Peyer's patch (tissue), 4 donors: ENCODE measurements at regions not wholly inside any gene's neighbourhood (a gene's known extent, or its start where the extent isn't known, plus 50 kb on each side); places are given as distances from the start of the nearest gene placed in this dataset.
A peak's percentile ranks its signal among the peaks of the same experiment; 100 is the strongest.

Experiments used
- DNase-seq, 3 donors: peaks; one replicate each; pipeline ENCODE4 v3.0.0-alpha.2; 2017 to 2019
- H3K27ac ChIP-seq, 4 donors: fragments of 200-600 bp; sonication (generic); one replicate each; pipeline ENCODE4 v1.5.1; 2016 to 2019
- H3K27me3 ChIP-seq, 2 donors: fragments of 200-600 bp; sonication (generic); one replicate each; pipeline ENCODE4 v1.5.1; 2019
- H3K36me3 ChIP-seq, 3 donors: fragments of 200-600 bp; sonication (generic); one replicate each; pipeline ENCODE4 v1.5.1; 2016 to 2019
- H3K4me1 ChIP-seq, 4 donors: fragments of 200-600 bp; sonication (generic); one replicate each; pipeline ENCODE4 v1.5.1; 2016 to 2019
- H3K4me3 ChIP-seq, 4 donors: fragments of 200-600 bp; sonication (generic); 1 replicate in 3 of 4; 2 replicates in 1 of 4; pipeline ENCODE4 v1.5.1; 2016 to 2019; ENCODE audit warnings: mild to moderate bottlenecking in 1 of 4
- H3K9me3 ChIP-seq, 4 donors: fragments of 200-600 bp; sonication (generic); one replicate each; pipeline ENCODE4 v1.5.1; 2016 to 2019; ENCODE audit warnings: mild to moderate bottlenecking in 1 of 4
- POLR2A ChIP-seq, 2 donors: fragments of 450-650 bp; IDR thresholded peaks; one replicate each; pipeline ENCODE4 v1.5.1; 2017; ENCODE audit warnings: antibody characterized with exemption in 2 of 2, mild to moderate bottlenecking in 2 of 2, moderate library complexity in 2 of 2
- TF ChIP-seq, protein P1 (sequence below), 6 experiments: fragments of 450-650 bp in 4 of 6; fragments of 200-600 bp in 2 of 6; sonication (generic) in 1 of 6; IDR thresholded peaks; one replicate each; pipeline ENCODE4 v1.5.1; 2017 to 2019; ENCODE audit warnings: antibody characterized with exemption in 6 of 6, mild to moderate bottlenecking in 3 of 6, moderate library complexity in 1 of 6

DNA sequence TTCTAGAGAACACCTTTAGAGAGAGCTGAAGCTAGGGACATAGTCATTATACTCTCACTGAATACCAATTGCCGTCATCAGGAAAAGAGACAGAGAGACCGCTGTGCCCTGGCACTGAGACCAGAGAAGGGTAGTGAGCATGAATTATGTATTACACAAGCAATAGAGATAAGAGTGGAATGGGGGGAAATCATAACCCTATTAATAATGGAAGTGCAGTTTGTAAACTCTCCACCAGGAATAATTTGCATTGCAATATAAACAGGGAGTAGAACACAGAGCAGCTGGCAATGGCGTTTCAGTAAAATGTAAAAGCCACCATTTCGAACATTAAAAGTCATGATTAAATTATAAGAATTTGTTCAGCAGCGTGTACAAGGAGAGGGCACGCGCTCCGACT, 244.5 kb downstream of the MAFB start:
- H3K4me3 ChIP-seq = no peak overlapping the region
- no peaks in the 10 kb centered on the region for H3K27me3 ChIP-seq
- DNase-seq = no peak
- no peaks in the 10 kb centered on the region for H3K36me3 ChIP-seq
- no peak for TF ChIP-seq POLR2A (IDR thresholded peaks at IDR 0.05)
- TF ChIP-seq, protein P1, sequence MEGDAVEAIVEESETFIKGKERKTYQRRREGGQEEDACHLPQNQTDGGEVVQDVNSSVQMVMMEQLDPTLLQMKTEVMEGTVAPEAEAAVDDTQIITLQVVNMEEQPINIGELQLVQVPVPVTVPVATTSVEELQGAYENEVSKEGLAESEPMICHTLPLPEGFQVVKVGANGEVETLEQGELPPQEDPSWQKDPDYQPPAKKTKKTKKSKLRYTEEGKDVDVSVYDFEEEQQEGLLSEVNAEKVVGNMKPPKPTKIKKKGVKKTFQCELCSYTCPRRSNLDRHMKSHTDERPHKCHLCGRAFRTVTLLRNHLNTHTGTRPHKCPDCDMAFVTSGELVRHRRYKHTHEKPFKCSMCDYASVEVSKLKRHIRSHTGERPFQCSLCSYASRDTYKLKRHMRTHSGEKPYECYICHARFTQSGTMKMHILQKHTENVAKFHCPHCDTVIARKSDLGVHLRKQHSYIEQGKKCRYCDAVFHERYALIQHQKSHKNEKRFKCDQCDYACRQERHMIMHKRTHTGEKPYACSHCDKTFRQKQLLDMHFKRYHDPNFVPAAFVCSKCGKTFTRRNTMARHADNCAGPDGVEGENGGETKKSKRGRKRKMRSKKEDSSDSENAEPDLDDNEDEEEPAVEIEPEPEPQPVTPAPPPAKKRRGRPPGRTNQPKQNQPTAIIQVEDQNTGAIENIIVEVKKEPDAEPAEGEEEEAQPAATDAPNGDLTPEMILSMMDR (IDR thresholded peaks at IDR 0.05) = no peak
- no peaks in the 10 kb centered on the region for H3K9me3 ChIP-seq
- no peak overlapping the region for H3K27ac ChIP-seq
- H3K4me1 ChIP-seq = no peaks in the 10 kb centered on the region

DNA sequence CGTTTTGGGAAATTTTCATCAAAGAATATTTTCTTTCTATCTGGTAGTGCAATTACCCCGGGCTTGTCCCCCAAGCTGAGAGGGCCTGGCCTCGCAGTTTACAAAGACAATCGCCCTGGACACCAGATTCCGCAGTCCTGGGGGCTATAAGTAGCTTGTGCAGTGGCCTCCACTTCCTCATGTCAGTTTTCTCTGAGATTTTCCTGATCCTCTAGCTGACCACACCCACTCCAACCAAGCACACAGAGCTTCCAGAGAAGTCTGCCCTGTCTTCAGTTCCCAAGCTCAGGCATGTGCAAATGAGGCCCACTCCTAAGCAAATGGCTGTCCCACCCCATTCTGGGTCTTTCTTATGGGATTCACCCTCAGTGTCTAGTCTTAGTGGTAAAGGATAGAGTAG, 245.3 kb downstream of the MAFB start:
- Histone ChIP-seq H3K9me3 (no peaks in the 10 kb centered on the region), H3K36me3 (no peaks in the 10 kb centered on the region), H3K27ac (no peak overlapping the region), H3K4me1 (no peaks in the 10 kb centered on the region), H3K4me3 (no peak overlapping the region), H3K27me3 (no peaks in the 10 kb centered on the region)
- no peak for DNase-seq
- TF ChIP-seq POLR2A (IDR thresholded peaks at IDR 0.05) = no peak
- TF ChIP-seq, protein P1 (IDR thresholded peaks at IDR 0.05) = no peak

DNA sequence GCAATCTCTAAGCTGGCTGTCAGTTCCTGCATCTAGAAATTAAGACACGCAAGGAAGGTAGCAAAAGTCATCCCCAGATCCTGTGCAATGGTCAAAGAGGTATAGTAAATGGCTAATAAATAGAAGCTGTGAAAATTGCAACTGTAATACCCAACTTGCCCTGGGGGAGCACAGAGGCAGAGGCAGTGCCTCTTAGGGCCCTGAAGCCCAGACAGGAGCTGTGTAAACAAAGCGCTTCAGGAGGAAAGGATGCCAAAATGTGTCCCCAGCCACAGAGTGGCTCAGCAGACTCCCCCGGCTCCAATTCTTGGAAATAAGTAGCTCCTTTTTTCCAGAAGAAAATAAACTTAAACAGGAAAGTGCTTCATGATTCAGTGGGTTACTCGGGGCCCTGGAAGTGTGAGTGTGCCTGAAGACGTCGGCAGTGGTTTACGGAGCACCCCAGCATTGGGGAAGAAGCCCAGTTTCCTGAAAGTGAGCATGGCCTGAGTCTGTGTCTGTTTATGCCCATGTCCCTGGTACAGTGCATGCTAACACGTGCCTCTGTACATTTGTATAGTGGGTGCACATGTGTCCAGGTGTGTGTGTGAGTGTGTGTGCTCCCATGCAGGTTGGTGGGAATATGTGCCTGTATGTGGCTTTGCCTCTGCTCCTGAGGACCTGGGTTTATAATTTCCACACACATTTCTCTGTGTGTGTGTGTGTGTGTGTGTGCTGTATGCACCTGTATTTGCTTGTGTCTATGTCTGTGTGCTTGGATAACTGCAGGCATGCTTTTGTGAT, 246.7 kb downstream of the MAFB start:
- no peak for DNase-seq
- no peaks in the 10 kb centered on the region for H3K9me3 ChIP-seq
- no peak overlapping the region for H3K27ac ChIP-seq
- no peak overlapping the region for H3K4me3 ChIP-seq
- H3K36me3 ChIP-seq = no peaks in the 10 kb centered on the region
- no peaks in the 10 kb centered on the region for H3K27me3 ChIP-seq
- no peak for TF ChIP-seq POLR2A (IDR thresholded peaks at IDR 0.05)
- TF ChIP-seq, protein P1 (IDR thresholded peaks at IDR 0.05) = peak in 1 of 6 experiments; percentile 10
- no peaks in the 10 kb centered on the region for H3K4me1 ChIP-seq

DNA sequence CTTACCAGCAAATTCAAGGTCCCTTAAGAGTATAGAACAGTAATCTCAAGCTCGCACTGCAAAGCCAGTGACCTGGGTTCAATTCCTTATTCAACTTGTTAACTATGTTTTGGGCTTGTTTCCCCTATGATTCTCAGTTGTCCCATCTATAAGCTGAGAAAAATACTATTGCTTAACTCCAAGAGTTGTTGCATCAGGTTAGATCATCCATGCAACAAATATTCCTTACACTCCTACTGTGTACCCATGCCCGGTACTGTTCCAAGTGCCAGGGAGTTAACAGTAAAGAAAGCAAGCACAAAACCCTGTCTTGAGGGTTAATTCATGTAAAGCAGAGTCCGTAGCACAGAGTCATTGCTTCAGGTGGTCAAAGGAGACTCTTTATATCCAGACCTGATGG, 247.3 kb downstream of the MAFB start:
- H3K36me3 ChIP-seq = no peaks in the 10 kb centered on the region
- H3K27ac ChIP-seq = no peak overlapping the region
- no peak overlapping the region for H3K4me3 ChIP-seq
- TF ChIP-seq, protein P1 (IDR thresholded peaks at IDR 0.05) = no peak
- TF ChIP-seq POLR2A (IDR thresholded peaks at IDR 0.05) = no peak
- DNase-seq = no peak
- H3K9me3 ChIP-seq = no peaks in the 10 kb centered on the region
- no peaks in the 10 kb centered on the region for H3K27me3 ChIP-seq
- no peaks in the 10 kb centered on the region for H3K4me1 ChIP-seq

DNA sequence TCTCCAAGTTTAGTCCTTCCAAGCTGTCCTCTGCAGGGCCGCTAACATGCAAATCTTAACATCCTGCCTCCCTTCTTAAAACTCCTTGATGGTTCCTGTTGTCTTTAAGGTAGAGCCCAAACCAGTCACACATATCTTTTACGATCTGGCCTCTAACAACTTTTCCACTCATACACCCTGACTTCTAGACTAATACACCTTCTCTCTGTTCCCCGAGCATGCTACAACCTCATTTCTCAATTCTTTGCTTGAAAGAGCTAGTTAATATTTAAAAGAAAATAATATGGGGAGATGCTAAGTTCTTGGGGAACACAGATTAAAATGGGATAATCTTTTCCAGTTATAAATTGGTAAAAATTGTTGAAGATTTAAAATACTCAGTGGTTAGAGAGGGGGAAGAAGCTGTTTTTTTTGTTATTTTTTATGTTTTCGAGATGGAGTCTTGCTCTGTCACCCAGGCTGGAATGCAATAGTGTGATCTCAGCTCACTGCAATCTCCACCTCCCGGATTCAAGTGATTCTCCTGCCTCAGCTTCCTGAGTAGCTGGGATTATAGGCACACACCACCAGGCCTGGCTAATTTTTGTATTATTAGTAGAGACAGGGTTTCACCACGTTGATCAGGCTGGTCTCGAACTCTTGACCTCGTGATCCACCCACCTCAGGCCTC, 250.7 kb downstream of the MAFB start:
- Histone ChIP-seq H3K36me3 (no peaks in the 10 kb centered on the region), H3K27me3 (no peaks in the 10 kb centered on the region), H3K27ac (no peak overlapping the region), H3K4me1 (no peaks in the 10 kb centered on the region), H3K9me3 (no peaks in the 10 kb centered on the region), H3K4me3 (no peak overlapping the region)
- DNase-seq = no peak
- TF ChIP-seq, protein P1 (IDR thresholded peaks at IDR 0.05) = no peak
- TF ChIP-seq POLR2A (IDR thresholded peaks at IDR 0.05) = no peak
